Trophoblast cell (in vitro differentiated cells and primary cell): ENCODE measurements at regions not wholly inside any gene's neighbourhood (a gene's known extent, or its start where the extent isn't known, plus 50 kb on each side); places are given as distances from the start of the nearest gene placed in this dataset.

ENCODE experiments used
- DNase-seq, 2 donors: peaks; one replicate each; pipeline ENCODE4 v3.0.0-alpha.2; 2016
- H2AFZ ChIP-seq: 2 replicates; pipeline ENCODE4 v1.6.1; 2013; ENCODE audit warnings: low read length, moderate library complexity, mild to moderate bottlenecking; ENCODE audit not compliant: insufficient read depth, poor library complexity
- H2AK5ac ChIP-seq: 2 replicates; pipeline ENCODE4 v1.6.1; 2013; ENCODE audit warnings: mild to moderate bottlenecking, low read length
- H2BK120ac ChIP-seq: 2 replicates; pipeline ENCODE4 v1.6.1; 2013; ENCODE audit warnings: low read length, mild to moderate bottlenecking, moderate library complexity; ENCODE audit not compliant: insufficient read depth, poor library complexity
- H2BK12ac ChIP-seq: 2 replicates; pipeline ENCODE4 v1.6.1; 2013; ENCODE audit warnings: mild to moderate bottlenecking, low read length, moderate library complexity
- H2BK5ac ChIP-seq: 2 replicates; pipeline ENCODE4 v1.6.1; 2013; ENCODE audit warnings: low read length, low read depth, moderate library complexity, mild to moderate bottlenecking; ENCODE audit not compliant: poor library complexity
- H3K14ac ChIP-seq: 2 replicates; pipeline ENCODE4 v1.6.1; 2013; ENCODE audit warnings: mild to moderate bottlenecking, low read length
- H3K18ac ChIP-seq: 2 replicates; pipeline ENCODE4 v1.6.1; 2013; ENCODE audit warnings: mild to moderate bottlenecking, low read length
- H3K23ac ChIP-seq: 2 replicates; pipeline ENCODE4 v1.6.1; 2013; ENCODE audit warnings: low read length
- H3K27ac ChIP-seq: 2 replicates; pipeline ENCODE4 v1.5.1; 2013; ENCODE audit warnings: low read depth, mild to moderate bottlenecking, inconsistent platforms, low read length, moderate library complexity
- H3K27me3 ChIP-seq: 2 replicates; pipeline ENCODE4 v1.6.1; 2013; ENCODE audit warnings: inconsistent platforms, mild to moderate bottlenecking, low read length, moderate library complexity; ENCODE audit not compliant: insufficient read depth
- H3K36me3 ChIP-seq, 2 experiments: 1 replicate in 1 of 2; 2 replicates in 1 of 2; pipeline ENCODE4 v1.6.1; 2013; ENCODE audit warnings: low read length in 2 of 2, mild to moderate bottlenecking in 2 of 2, moderate library complexity in 1 of 2; ENCODE audit not compliant: insufficient read depth in 2 of 2, control insufficient read depth in 1 of 2
- H3K4ac ChIP-seq: 2 replicates; pipeline ENCODE4 v1.6.1; 2013; ENCODE audit warnings: low read depth, mild to moderate bottlenecking, low read length, moderate library complexity
- H3K4me1 ChIP-seq, 2 experiments: 1 replicate in 1 of 2; 2 replicates in 1 of 2; pipeline ENCODE4 v1.6.1; 2013; ENCODE audit warnings: low read length in 2 of 2, mild to moderate bottlenecking in 2 of 2, moderate library complexity in 1 of 2; ENCODE audit not compliant: insufficient read depth in 2 of 2, control insufficient read depth in 1 of 2
- H3K4me2 ChIP-seq: 2 replicates; pipeline ENCODE4 v1.6.1; 2013; ENCODE audit warnings: inconsistent platforms, mild to moderate bottlenecking, low read length, moderate library complexity
- H3K4me3 ChIP-seq: 2 replicates; pipeline ENCODE4 v1.5.1; 2013; ENCODE audit warnings: mild to moderate bottlenecking, low read depth, low read length, inconsistent platforms
- H3K79me1 ChIP-seq: one replicate; pipeline ENCODE4 v1.6.1; 2013; ENCODE audit warnings: low read length
- H3K79me2 ChIP-seq: 2 replicates; pipeline ENCODE4 v1.6.1; 2013; ENCODE audit warnings: low read length, mild to moderate bottlenecking; ENCODE audit not compliant: control insufficient read depth, insufficient read depth, poor library complexity
- H3K9ac ChIP-seq: 2 replicates; pipeline ENCODE4 v1.6.1; 2013; ENCODE audit warnings: mild to moderate bottlenecking, low read length
- H3K9me3 ChIP-seq: 2 replicates; pipeline ENCODE4 v1.6.1; 2013; ENCODE audit warnings: low read depth, mild to moderate bottlenecking, control low read depth, inconsistent platforms, low read length; ENCODE audit not compliant: insufficient read depth
- H4K12ac ChIP-seq: 2 replicates; pipeline ENCODE4 v1.6.1; 2013; ENCODE audit warnings: low read depth, mild to moderate bottlenecking, low read length, moderate library complexity
- H4K8ac ChIP-seq: 2 replicates; pipeline ENCODE4 v1.6.1; 2013; ENCODE audit warnings: low read depth, mild to moderate bottlenecking, low read length, moderate library complexity
- H4K91ac ChIP-seq: one replicate; pipeline ENCODE4 v1.6.1; 2013; ENCODE audit warnings: low read depth, mild to moderate bottlenecking, low read length, moderate library complexity
- whole genome bisulfite sequencing: extraction: QIAGEN DNeasy Blood & Tissue Kit; methylation state at CpG from one replicate; pipeline ENCODE4 v1.1.7; 2013; ENCODE audit warnings: missing lambda C conversion rate; ENCODE audit not compliant: insufficient read length, insufficient coverage; ENCODE audit errors: extremely low coverage; 5-methylcytosine and 5-hydroxymethylcytosine counted together

DNA sequence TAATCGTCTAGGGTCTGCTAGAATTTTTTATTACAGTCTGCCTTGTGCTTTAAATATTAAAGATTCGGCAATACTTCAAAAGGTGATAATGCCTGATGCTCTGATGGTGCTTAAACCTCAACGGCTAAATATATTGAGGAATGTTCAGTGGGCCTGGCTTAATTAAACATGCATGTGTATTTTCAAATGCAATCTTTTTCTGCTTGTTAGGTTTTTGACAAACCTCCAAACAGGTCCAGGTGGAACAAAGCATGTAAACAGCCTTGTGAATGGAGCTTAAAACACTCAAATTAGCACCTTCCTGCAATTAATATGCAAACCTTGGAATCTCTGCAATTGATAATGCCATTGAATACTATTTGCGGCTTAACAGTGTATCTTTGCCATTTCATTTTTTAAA lies 334.9 kb downstream of the BARHL2 start:
- no peak overlapping the region for H2BK120ac ChIP-seq
- H2AFZ ChIP-seq = no peak overlapping the region
- no CpG with 5 or more reads among the region's 4 CpGs for whole genome bisulfite sequencing
- H4K12ac ChIP-seq = no peak overlapping the region
- H3K23ac ChIP-seq = no peak overlapping the region
- no peak overlapping the region for H3K4me2 ChIP-seq
- no peaks in the 10 kb centered on the region for H3K79me2 ChIP-seq
- no peak overlapping the region for H3K27ac ChIP-seq
- H4K8ac ChIP-seq = no peak overlapping the region
- H3K4ac ChIP-seq = no peak overlapping the region
- no peaks in the 10 kb centered on the region for H3K36me3 ChIP-seq
- H3K18ac ChIP-seq = no peak overlapping the region
- H3K79me1 ChIP-seq = no peaks in the 10 kb centered on the region
- H3K4me3 ChIP-seq = no peak overlapping the region
- DNase-seq = no peak
- H3K9ac ChIP-seq = no peak overlapping the region
- no peaks in the 10 kb centered on the region for H3K9me3 ChIP-seq
- H2BK5ac ChIP-seq = no peak overlapping the region
- no peak overlapping the region for H3K14ac ChIP-seq
- no peaks in the 10 kb centered on the region for H3K27me3 ChIP-seq
- H3K4me1 ChIP-seq = no peaks in the 10 kb centered on the region
- no peak overlapping the region for H2BK12ac ChIP-seq
- no peak overlapping the region for H2AK5ac ChIP-seq
- H4K91ac ChIP-seq = no peak overlapping the region

DNA sequence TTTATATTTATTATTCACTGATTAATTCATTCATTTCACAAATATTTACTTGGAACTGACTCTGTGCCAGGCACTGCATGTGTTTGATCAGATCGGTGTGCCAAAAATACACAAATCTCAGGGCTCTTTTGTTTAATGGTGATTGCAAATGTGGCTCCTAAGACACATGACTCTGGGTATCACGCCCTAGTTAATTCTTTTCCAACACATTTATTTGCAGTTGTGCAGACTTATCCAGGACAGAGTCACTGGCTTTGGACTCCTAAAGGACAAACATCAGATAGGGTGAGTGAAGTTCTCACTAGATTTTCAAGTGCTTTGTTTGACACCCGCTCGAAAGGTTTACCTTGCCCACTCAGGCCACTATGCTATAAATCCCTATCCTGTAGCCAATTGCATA lies 335.5 kb downstream of the BARHL2 start:
- no peak for DNase-seq
- no peak overlapping the region for H4K8ac ChIP-seq
- H3K79me1 ChIP-seq = no peaks in the 10 kb centered on the region
- no peaks in the 10 kb centered on the region for H3K36me3 ChIP-seq
- H3K27ac ChIP-seq = no peak overlapping the region
- WGBS = no CpG with 5 or more reads among the region's 4 CpGs
- no peak overlapping the region for H3K18ac ChIP-seq
- no peak overlapping the region for H2BK5ac ChIP-seq
- H2AFZ ChIP-seq = no peak overlapping the region
- H2BK12ac ChIP-seq = no peak overlapping the region
- no peaks in the 10 kb centered on the region for H3K4me1 ChIP-seq
- no peak overlapping the region for H3K4me2 ChIP-seq
- no peaks in the 10 kb centered on the region for H3K27me3 ChIP-seq
- no peak overlapping the region for H3K9ac ChIP-seq
- no peak overlapping the region for H3K4ac ChIP-seq
- no peak overlapping the region for H2BK120ac ChIP-seq
- no peaks in the 10 kb centered on the region for H3K79me2 ChIP-seq
- no peak overlapping the region for H3K23ac ChIP-seq
- H3K9me3 ChIP-seq = no peaks in the 10 kb centered on the region
- no peak overlapping the region for H3K4me3 ChIP-seq
- H4K91ac ChIP-seq = no peak overlapping the region
- no peak overlapping the region for H3K14ac ChIP-seq
- no peak overlapping the region for H4K12ac ChIP-seq
- H2AK5ac ChIP-seq = no peak overlapping the region

DNA sequence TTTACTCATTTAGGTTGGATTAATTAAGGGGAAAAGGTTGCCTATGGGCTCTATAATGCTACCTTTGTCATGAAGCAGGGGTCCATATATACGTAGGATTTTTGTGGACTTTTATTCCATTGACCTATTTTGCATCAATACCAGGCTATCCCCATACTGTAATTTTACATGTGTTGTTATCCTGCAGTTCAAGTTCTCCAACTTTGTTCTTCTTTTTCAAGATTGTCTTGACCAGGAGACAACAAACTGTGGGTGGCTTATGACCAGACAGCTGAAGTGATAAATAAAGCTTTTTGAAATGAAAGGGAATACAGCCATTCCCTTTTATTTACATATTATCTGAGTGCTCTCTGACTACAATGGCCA lies 345.7 kb downstream of the BARHL2 start:
- Histone ChIP-seq H3K4me2 (no peak overlapping the region), H3K9ac (no peak overlapping the region), H3K79me2 (no peaks in the 10 kb centered on the region), H3K18ac (no peak overlapping the region), H2AFZ (no peak overlapping the region), H3K4me1 (no peaks in the 10 kb centered on the region), H3K23ac (no peak overlapping the region), H3K4ac (no peak overlapping the region), H3K79me1 (no peaks in the 10 kb centered on the region), H2AK5ac (no peak overlapping the region), H4K12ac (no peak overlapping the region), H3K9me3 (no peaks in the 10 kb centered on the region), H3K4me3 (no peak overlapping the region), H3K27me3 (no peaks in the 10 kb centered on the region), H4K8ac (no peak overlapping the region), H3K14ac (no peak overlapping the region), H2BK120ac (no peak overlapping the region), H4K91ac (no peak overlapping the region), H3K27ac (no peak overlapping the region), H3K36me3 (no peaks in the 10 kb centered on the region), H2BK5ac (no peak overlapping the region), H2BK12ac (no peak overlapping the region)
- no CpG with 5 or more reads among the region's 1 CpG for WGBS
- no peak for DNase-seq

DNA sequence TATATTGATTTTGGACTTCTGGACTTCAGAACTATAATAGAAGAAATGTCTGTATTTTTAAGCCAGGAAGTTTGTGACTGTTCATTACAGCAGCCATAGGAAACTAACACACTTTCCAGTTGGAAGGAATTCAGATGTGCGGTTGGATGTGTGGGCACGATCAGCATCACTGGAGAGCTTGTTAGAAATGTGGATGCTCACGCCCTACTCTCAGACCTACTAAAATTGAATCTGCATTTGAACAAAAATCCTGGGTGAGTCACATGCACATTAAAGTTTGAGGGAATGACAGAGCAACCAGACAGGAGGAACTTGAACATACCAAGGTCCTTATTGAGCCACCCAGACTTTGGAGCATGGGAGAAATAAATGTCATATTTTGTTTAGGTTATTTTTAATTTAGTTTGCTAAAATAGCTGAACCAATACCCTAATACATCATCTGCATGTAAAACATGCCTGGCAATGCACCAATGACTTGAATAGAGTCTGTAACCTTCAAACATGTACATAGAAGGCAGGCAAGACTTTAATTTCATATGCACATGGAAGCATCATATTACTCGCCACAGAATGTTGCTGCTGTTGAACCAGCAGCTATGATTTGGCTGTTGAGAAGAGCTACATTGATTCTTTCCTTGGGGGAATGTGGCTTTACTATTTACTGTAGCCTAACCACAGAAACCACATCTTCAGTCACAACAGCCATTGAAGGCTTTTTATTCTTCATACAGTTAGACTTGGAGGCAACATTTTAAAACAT lies 346.2 kb downstream of the BARHL2 start:
- Histone ChIP-seq H3K18ac (no peak overlapping the region), H3K4me1 (no peaks in the 10 kb centered on the region), H2BK12ac (no peak overlapping the region), H2BK5ac (no peak overlapping the region), H4K8ac (no peak overlapping the region), H3K4ac (no peak overlapping the region), H4K12ac (no peak overlapping the region), H2BK120ac (no peak overlapping the region), H3K79me1 (no peaks in the 10 kb centered on the region), H3K14ac (no peak overlapping the region), H3K9ac (no peak overlapping the region), H2AFZ (no peak overlapping the region), H2AK5ac (no peak overlapping the region), H3K36me3 (no peaks in the 10 kb centered on the region), H3K4me2 (no peak overlapping the region), H3K27ac (no peak overlapping the region), H3K79me2 (no peaks in the 10 kb centered on the region), H3K23ac (no peak overlapping the region), H4K91ac (no peak overlapping the region), H3K27me3 (no peaks in the 10 kb centered on the region), H3K9me3 (no peaks in the 10 kb centered on the region), H3K4me3 (no peak overlapping the region)
- WGBS = no CpG with 5 or more reads among the region's 4 CpGs
- DNase-seq = no peak
